Dedifferentiated amniotic fluid mesenchymal stem cell (primary cell): ENCODE measurements at regions not wholly inside any gene's neighbourhood (a gene's known extent, or its start where the extent isn't known, plus 50 kb on each side); places are given as distances from the start of the nearest gene placed in this dataset.
"Not testable (repeated sequence)": the region's sequence is repeated elsewhere in the genome, so short reads cannot be mapped to it uniquely, and the experiment has no call there.

Experiments used
- DNase-seq: peaks from one replicate; pipeline ENCODE4 v3.0.0-alpha.2; 2016; ENCODE audit errors: extremely low spot score

DNA sequence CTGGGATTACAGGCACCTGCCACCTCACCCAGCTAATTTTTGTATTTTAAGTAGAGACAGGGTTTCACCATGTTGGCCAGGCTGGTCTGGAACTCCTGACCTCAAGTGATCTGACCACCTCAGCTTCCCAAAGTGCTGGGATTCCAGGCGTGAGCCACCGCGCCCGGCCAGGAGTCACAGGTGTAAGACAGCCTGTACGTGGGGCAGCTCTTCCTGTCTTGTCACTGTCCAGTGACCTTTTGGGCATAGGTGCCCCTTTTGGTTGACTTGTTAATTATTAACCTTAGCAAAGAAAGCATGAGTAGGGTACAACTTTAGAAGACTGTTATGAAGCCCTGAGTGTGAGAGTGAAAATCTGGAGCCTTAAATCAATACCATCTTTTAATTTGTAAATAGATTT is 703.7 kb upstream of the SOX11 start:
- DNase-seq, result not testable (repeated sequence)

- DNase-seq, result no peak
Measured at GRCh38 chr2:4992226-4992625, 700.0 kb upstream of the SOX11 start.

DNA sequence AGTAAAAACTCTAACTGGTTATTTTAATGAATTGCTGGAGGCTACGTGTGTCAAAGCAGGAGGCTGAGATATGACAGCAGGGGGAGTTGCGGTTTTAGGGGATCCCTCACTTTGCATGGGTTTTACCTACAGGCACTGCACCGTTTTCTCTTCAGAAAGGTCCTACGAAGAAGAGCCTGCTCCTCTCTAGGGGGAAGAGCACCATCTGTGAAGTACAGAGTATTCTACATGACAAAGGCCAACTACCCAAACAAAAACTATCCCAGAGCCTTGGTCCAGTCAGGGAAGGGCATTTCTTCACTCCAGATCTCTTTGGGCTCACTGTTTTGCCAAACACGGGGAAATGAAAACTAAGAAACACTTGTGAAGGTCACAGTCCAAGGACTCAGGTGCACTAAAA is 696.7 kb upstream of the SOX11 start:
- no peak for DNase-seq

- no peak for DNase-seq
Measured at GRCh38 chr2:5007596-5007995, 684.6 kb upstream of the SOX11 start.

GRCh38 chr2:5019324-5019723 is 672.9 kb upstream of the SOX11 start:
- no peak for DNase-seq

- DNase-seq, result no peak
Measured at GRCh38 chr2:5020116-5020875, 671.9 kb upstream of the SOX11 start.

DNA sequence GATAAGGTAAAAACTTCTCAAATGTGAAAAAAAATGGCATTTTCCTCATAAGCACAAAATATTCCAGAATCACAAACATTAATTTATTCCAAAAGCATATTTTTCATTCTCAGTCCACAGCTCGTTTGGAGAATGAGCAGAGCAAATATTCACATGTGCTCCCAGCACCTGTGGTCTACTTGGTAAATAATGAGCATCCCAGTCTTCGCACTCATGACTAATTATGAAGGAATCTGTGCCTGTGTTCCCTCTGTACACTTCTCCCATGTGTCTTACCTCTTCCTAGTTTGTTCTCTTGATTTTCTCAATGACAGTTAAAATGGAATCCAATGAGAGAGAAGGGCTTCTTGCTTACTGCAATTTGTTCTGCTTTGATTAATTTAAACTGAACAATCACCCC is 671.0 kb upstream of the SOX11 start:
- no peak for DNase-seq

DNA sequence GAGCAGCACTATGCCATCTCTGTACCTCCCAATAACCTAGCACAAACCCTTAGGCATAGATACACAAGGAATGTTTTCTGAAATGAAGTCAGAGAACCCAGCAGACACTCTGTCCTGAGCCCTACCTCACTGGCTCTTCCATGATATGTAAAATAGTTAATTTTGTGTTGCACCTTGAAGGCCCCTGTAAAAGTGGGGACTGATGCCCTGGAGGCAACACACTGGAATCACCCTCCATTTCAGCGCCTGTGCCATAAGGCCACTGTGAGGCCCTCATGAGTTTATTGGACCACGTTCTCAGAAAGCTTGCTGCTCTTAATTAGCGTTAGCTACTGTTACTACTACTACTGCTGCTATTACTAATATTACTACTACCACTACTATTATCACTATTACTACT is 670.1 kb upstream of the SOX11 start:
- DNase-seq, result no peak

- not testable (repeated sequence) for DNase-seq
Measured at GRCh38 chr2:5022708-5023635, 669.2 kb upstream of the SOX11 start.

DNA sequence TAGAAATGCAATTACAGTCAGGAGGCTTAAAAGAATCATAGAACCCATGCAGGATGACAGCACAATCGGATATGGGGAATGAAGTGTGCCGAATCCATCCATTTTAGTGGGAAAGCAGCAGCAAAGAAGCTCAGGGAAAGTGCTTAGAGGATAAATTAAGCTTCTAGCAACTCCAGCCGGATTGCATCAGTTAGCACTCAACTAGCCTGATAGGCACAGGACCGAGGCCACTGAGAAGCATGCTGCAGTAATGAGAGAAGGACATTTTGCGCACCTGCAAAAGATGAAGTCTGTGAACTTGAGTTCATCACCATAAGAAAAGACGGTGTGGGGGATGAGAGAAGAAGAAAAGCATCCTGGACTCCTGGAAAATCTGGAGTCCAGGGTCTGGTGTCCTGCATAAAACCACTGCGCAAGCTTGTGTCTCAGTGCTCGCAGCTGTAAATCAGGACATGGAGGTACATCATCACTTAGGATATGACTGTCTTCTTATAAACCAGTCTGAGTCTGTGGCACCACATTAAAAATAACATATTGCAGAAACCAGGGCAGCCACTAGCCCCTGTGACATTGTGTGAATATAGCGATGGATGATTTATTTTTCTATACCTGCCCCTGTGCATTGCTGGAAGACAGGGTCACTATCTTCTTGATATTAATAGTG is 665.5 kb upstream of the SOX11 start:
- no peak for DNase-seq

- no peak for DNase-seq
Measured at GRCh38 chr2:5035057-5035488, 657.1 kb upstream of the SOX11 start.

- DNase-seq, result no peak
Measured at GRCh38 chr2:5036256-5036655, 655.9 kb upstream of the SOX11 start.

GRCh38 chr2:5039241-5039975 is 652.8 kb upstream of the SOX11 start:
- DNase-seq, result no peak

DNA sequence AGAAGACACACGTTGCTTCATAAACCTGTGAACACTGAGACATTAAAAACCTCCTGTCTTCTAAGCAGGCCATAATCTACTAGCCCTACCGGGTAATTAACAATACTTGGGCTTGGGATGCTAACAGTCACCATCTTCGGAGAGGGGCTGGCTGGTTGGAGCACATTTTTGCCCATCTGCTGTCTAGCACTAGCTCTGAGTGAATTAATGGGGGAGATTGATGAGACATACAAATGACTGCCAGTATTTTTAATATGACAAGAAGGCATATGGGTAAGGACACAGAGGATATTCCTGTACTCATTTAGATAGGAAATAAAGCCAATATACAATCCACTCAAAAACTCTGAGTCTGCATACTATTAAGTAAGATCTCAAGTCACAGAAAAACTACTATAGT is 651.6 kb upstream of the SOX11 start:
- no peak for DNase-seq

GRCh38 chr2:5041501-5041900 is 650.7 kb upstream of the SOX11 start:
- DNase-seq, result no peak

DNA sequence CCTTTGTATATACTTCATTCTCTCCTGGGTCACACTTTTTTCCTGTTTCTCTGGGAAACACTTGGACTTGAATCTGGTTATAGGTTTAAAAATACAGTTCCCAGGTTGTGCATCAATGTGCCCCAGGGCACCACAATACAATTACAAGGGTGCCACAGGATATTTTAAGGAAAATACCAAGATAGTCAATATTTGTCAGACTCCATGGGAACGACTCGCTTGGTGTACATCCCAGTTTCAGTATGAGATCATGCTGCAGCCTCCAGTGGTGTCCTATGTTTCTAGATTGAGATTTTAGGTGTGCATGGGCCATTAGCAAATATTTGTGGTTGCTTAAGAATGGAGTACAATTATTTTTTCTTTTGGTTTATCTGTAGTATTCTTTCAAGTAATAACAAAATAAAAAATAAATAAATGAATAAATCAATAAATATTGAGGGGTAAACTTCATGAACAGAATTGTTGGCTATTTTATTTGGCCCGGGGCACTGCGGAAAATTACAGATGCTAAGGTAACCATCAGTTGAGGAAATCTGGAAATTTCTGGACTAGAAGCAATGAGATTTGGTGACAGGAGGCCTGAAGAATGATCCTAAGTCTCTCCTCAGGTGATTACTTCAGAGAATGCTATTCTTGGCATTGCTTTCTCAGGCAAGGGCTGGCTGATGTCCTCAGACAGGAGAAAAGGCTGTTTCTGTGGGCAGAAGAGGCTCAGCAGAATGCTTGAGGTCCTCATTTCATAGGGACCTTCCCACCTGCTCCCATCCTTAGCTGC is 649.3 kb upstream of the SOX11 start:
- DNase-seq, result no peak

DNA sequence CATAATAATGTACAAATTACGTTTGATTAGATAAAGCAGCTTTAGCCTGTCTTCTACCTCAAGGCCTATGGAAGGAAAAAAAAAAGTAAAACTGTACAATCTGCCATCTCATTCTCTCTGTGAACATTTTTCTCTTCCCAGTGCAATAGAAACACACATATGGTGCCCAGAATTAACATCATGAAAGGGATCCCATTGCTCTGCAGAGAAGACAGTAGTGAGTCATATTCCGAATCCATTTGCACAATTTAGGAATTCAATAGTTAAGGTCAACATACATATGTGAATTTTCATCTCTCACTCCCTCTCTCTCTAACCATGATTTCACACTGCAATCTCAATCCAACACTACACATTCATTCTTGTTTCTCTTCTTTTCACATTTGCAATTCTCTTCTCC is 640.9 kb upstream of the SOX11 start:
- no peak for DNase-seq

GRCh38 chr2:5052905-5053304 is 639.3 kb upstream of the SOX11 start:
- no peak for DNase-seq

DNA sequence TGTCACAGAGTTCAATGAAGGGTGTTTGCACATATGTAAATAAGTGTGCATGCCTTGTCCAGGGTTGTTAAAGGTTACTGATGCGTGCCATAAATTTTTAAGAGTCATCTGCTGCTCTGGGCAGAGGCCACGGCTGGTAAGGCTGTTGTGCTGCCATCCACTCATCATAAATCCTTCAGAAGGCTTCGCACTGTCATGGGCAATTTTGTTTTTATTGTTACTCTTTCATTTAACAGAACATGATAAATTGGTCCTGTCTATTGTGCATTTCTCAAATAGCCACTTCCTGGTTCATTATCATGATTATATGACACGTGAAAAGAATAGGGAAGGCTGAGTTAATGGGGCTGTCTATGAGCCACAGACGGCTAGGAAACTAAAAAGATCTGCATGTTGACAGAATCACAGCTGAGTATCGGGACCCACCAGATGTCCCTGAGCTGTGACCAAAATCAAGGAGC is 634.3 kb upstream of the SOX11 start:
- no peak for DNase-seq

- no peak for DNase-seq
Measured at GRCh38 chr2:5060956-5061355, 631.2 kb upstream of the SOX11 start.

GRCh38 chr2:5064687-5065086 is 627.5 kb upstream of the SOX11 start:
- DNase-seq, result no peak
